HL-60 (cell line): ENCODE measurements at regions not wholly inside any gene's neighbourhood (a gene's known extent, or its start where the extent isn't known, plus 50 kb on each side); places are given as distances from the start of the nearest gene placed in this dataset.

ENCODE experiments used
- GABPA ChIP-seq: IDR thresholded peaks from 2 replicates; pipeline ENCODE4 v1.6.1; 2012; ENCODE audit warnings: low read depth
- POLR2AphosphoS5 ChIP-seq: IDR thresholded peaks from 2 replicates; pipeline ENCODE4 v1.6.1; 2012; ENCODE audit warnings: low read depth
- REST ChIP-seq: IDR thresholded peaks from 2 replicates; pipeline ENCODE4 v1.6.1; 2012; ENCODE audit warnings: low read depth; ENCODE audit not compliant: insufficient replicate concordance
- TF ChIP-seq, protein P1 (sequence below): IDR thresholded peaks from one replicate; pipeline ENCODE4 v1.5.1; 2011; ENCODE audit warnings: low read length, control low read depth, inconsistent platforms; ENCODE audit not compliant: insufficient read depth

DNA sequence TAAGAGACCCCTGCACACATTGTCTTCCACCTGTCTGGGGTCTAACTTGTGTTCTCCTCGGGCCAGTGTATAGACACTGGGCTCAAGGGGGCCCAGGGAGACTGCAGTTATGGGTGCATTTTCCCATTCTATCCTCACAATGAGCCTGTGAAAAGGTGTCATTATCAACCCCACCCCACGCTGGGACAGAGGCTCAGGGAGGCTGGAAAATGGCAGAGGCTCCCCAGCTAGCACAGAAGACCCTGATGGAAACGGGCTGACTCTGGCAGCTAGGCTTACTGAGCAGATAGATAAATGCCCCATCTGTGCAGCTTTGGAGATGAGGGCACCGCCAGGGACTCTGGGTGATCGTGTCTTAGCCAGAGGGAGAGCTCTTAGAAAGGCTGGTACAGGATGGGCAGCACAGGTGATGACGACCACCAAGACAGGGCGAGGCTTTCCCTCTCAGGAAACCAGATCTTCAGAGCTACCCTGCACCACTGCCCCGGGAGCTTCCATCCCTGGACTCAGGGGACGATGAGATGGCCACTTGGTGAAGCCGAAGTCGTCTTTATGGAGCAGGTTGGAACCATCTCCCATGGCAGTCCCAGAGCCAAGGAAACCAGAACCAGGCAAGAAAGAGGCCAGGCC is 58.2 kb upstream of the CHST15 start:
- TF ChIP-seq, protein P1, sequence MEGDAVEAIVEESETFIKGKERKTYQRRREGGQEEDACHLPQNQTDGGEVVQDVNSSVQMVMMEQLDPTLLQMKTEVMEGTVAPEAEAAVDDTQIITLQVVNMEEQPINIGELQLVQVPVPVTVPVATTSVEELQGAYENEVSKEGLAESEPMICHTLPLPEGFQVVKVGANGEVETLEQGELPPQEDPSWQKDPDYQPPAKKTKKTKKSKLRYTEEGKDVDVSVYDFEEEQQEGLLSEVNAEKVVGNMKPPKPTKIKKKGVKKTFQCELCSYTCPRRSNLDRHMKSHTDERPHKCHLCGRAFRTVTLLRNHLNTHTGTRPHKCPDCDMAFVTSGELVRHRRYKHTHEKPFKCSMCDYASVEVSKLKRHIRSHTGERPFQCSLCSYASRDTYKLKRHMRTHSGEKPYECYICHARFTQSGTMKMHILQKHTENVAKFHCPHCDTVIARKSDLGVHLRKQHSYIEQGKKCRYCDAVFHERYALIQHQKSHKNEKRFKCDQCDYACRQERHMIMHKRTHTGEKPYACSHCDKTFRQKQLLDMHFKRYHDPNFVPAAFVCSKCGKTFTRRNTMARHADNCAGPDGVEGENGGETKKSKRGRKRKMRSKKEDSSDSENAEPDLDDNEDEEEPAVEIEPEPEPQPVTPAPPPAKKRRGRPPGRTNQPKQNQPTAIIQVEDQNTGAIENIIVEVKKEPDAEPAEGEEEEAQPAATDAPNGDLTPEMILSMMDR = no peak
- no peak for TF ChIP-seq POLR2AphosphoS5
- no peak for TF ChIP-seq GABPA
- TF ChIP-seq REST = no peak
